ENCODE measurements at regions not wholly inside any gene's neighbourhood (a gene's known extent, or its start where the extent isn't known, plus 50 kb on each side); places are given as distances from the start of the nearest gene placed in this dataset.

DNA sequence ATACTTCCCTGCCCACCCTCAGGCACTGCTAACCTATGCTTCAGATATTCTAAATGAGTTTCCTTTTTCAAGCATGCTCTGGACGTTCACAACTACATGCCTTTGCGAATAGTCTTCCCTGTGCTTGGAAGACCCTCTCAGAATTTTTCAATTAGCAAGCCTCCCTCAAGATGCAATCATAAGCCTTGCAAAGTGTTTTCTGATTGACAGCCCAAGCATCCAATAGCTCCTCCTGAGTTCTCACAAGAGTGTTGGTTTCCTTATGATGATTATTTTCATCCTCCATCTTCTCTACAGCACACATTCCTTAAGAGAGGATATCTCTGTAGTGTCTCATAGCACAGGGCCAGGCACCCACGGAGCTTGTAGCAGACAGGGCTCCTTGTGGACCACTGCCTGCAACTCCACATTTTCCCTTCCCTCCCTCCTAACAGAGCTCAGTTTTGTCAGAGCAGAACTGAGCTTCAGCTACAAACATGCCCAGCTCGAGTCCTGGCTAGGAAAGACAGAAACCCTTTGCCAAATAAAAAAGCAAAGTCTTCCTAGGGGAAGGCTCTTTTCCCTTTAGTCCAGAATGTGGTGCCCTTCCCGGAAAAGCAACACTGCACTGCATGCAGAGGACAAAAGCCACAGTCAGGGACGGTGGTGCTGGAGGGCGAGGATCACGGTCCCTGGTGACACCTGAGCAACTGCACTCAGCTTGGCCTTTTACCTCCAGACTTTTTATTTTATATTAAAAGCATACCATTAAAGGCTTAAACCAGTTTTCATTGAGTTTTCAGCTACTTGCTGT lies 819.8 kb upstream of the ID2 start:
- TF ChIP-seq EZH2phosphoT487 (IDR thresholded peaks at IDR 0.05; ENCODE audit: low read length) (no peak), EZH2 (optimal IDR thresholded peaks at IDR 0.05; ENCODE audit: low read depth, low read length) (no peak)
- TF ChIP-seq, protein P1, sequence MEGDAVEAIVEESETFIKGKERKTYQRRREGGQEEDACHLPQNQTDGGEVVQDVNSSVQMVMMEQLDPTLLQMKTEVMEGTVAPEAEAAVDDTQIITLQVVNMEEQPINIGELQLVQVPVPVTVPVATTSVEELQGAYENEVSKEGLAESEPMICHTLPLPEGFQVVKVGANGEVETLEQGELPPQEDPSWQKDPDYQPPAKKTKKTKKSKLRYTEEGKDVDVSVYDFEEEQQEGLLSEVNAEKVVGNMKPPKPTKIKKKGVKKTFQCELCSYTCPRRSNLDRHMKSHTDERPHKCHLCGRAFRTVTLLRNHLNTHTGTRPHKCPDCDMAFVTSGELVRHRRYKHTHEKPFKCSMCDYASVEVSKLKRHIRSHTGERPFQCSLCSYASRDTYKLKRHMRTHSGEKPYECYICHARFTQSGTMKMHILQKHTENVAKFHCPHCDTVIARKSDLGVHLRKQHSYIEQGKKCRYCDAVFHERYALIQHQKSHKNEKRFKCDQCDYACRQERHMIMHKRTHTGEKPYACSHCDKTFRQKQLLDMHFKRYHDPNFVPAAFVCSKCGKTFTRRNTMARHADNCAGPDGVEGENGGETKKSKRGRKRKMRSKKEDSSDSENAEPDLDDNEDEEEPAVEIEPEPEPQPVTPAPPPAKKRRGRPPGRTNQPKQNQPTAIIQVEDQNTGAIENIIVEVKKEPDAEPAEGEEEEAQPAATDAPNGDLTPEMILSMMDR (IDR thresholded peaks at IDR 0.05; ENCODE audit: low read length) = no peak
